Fibroblast of gingiva (primary cell): ENCODE measurements at regions not wholly inside any gene's neighbourhood (a gene's known extent, or its start where the extent isn't known, plus 50 kb on each side); places are given as distances from the start of the nearest gene placed in this dataset.

Source experiments
- DNase-seq: peaks from one replicate; pipeline ENCODE4 v3.0.0-alpha.2; 2011; ENCODE audit warnings: low read depth

GRCh38 chr20:39397646-39398045 is 435.5 kb downstream of the DHX35 start:
- DNase-seq: no peak

GRCh38 chr20:39395478-39396291 is 433.5 kb downstream of the DHX35 start:
- no peak for DNase-seq

- no peak for DNase-seq
Observed at GRCh38 chr20:39394461-39394860, 432.3 kb downstream of the DHX35 start.

- no peak for DNase-seq
Observed at GRCh38 chr20:39390186-39390585, 428.0 kb downstream of the DHX35 start.

GRCh38 chr20:39381595-39381994 is 419.5 kb downstream of the DHX35 start:
- no peak for DNase-seq

- DNase-seq: no peak
Observed at GRCh38 chr20:39378776-39379175, 416.6 kb downstream of the DHX35 start.

GRCh38 chr20:39376788-39377187 is 414.6 kb downstream of the DHX35 start:
- DNase-seq: no peak

- DNase-seq: no peak
Observed at GRCh38 chr20:39364320-39364719, 402.2 kb downstream of the DHX35 start.

- DNase-seq: no peak
Observed at GRCh38 chr20:39359981-39360620, 398.0 kb downstream of the DHX35 start.

- DNase-seq: no peak
Observed at GRCh38 chr20:39358052-39358451, 395.9 kb downstream of the DHX35 start.

GRCh38 chr20:39356908-39357307 is 394.8 kb downstream of the DHX35 start:
- no peak for DNase-seq

GRCh38 chr20:39349240-39349639 is 387.1 kb downstream of the DHX35 start:
- no peak for DNase-seq

- no peak for DNase-seq
Observed at GRCh38 chr20:39347626-39348025, 385.5 kb downstream of the DHX35 start.

- no peak for DNase-seq
Observed at GRCh38 chr20:39342463-39342862, 380.3 kb downstream of the DHX35 start.

- no peak for DNase-seq
Observed at GRCh38 chr20:39338469-39339376, 376.6 kb downstream of the DHX35 start.

- DNase-seq: no peak
Observed at GRCh38 chr20:39333211-39333610, 371.1 kb downstream of the DHX35 start.

- DNase-seq: no peak
Observed at GRCh38 chr20:39328347-39328746, 366.2 kb downstream of the DHX35 start.

GRCh38 chr20:39326050-39326449 is 363.9 kb downstream of the DHX35 start:
- DNase-seq: no peak

- no peak for DNase-seq
Observed at GRCh38 chr20:39318911-39319310, 356.8 kb downstream of the DHX35 start.

GRCh38 chr20:39312676-39313075 is 350.5 kb downstream of the DHX35 start:
- DNase-seq: no peak

- DNase-seq: no peak
Observed at GRCh38 chr20:39311851-39312506, 349.8 kb downstream of the DHX35 start.

- no peak for DNase-seq
Observed at GRCh38 chr20:39310363-39310995, 348.3 kb downstream of the DHX35 start.
